ENCODE measurements at regions not wholly inside any gene's neighbourhood (a gene's known extent, or its start where the extent isn't known, plus 50 kb on each side); places are given as distances from the start of the nearest gene placed in this dataset.

- DNase-seq (no peak), ATAC-seq (no peak)
- 95% methylated on average over 24 of the region's 24 CpGs for WGBS
- Histone ChIP-seq H3K9me3 (ENCODE audit: control insufficient read depth, low read length) (no peaks in the 10 kb centered on the region), H3K27ac (ENCODE audit: low read length) (no peak overlapping the region), H3K4me3 (ENCODE audit: low read length) (no peak overlapping the region), H3K4me1 (ENCODE audit: control insufficient read depth, insufficient read depth, low read length) (no peaks in the 10 kb centered on the region), H3K27me3 (ENCODE audit: control insufficient read depth, insufficient read depth) (no peaks in the 10 kb centered on the region)
- intact Hi-C loops (cut with DNase I) = no loop called here
Measured at GRCh38 chr18:75158465-75159237, 50.3 kb downstream of the PTGR3 start.

- no peak overlapping the region for H3K27ac ChIP-seq (ENCODE audit: low read length)
- no peak for DNase-seq
- no peaks in the 10 kb centered on the region for H3K9me3 ChIP-seq (ENCODE audit: control insufficient read depth, low read length)
- H3K4me3 ChIP-seq (ENCODE audit: low read length) = no peak overlapping the region
- 99% methylated on average over 12 of the region's 12 CpGs for WGBS
- H3K27me3 ChIP-seq (ENCODE audit: control insufficient read depth, insufficient read depth) = no peaks in the 10 kb centered on the region
- no peak for ATAC-seq
- intact Hi-C loops (cut with DNase I) = no loop called here
- no peaks in the 10 kb centered on the region for H3K4me1 ChIP-seq (ENCODE audit: control insufficient read depth, insufficient read depth, low read length)
Measured at GRCh38 chr18:75157851-75158250, 51.1 kb downstream of the PTGR3 start.

GRCh38 chr18:75157381-75157780 lies 51.6 kb downstream of the PTGR3 start:
- DNase-seq (no peak), ATAC-seq (no peak)
- Histone ChIP-seq H3K9me3 (ENCODE audit: control insufficient read depth, low read length) (no peaks in the 10 kb centered on the region), H3K27ac (ENCODE audit: low read length) (no peak overlapping the region), H3K4me3 (ENCODE audit: low read length) (no peak overlapping the region), H3K4me1 (ENCODE audit: control insufficient read depth, insufficient read depth, low read length) (no peaks in the 10 kb centered on the region), H3K27me3 (ENCODE audit: control insufficient read depth, insufficient read depth) (no peaks in the 10 kb centered on the region)
- intact Hi-C loops (cut with DNase I) = no loop called here
- WGBS = 88% methylated on average over 12 of the region's 12 CpGs

- no peak for DNase-seq
- WGBS = 94% methylated on average over 5 of the region's 5 CpGs
- ATAC-seq = no peak
- Histone ChIP-seq H3K9me3 (ENCODE audit: control insufficient read depth, low read length) (no peaks in the 10 kb centered on the region), H3K4me1 (ENCODE audit: control insufficient read depth, insufficient read depth, low read length) (no peaks in the 10 kb centered on the region), H3K27ac (ENCODE audit: low read length) (no peak overlapping the region), H3K4me3 (ENCODE audit: low read length) (no peak overlapping the region), H3K27me3 (ENCODE audit: control insufficient read depth, insufficient read depth) (no peaks in the 10 kb centered on the region)
- intact Hi-C loops (cut with DNase I) = no loop called here
Measured at GRCh38 chr18:75156831-75157230, 52.1 kb downstream of the PTGR3 start.

GRCh38 chr18:75156139-75156750 lies 52.7 kb downstream of the PTGR3 start:
- no peak for ATAC-seq
- Histone ChIP-seq H3K9me3 (ENCODE audit: control insufficient read depth, low read length) (no peaks in the 10 kb centered on the region), H3K27me3 (ENCODE audit: control insufficient read depth, insufficient read depth) (no peaks in the 10 kb centered on the region), H3K4me1 (ENCODE audit: control insufficient read depth, insufficient read depth, low read length) (no peaks in the 10 kb centered on the region), H3K4me3 (ENCODE audit: low read length) (no peak overlapping the region), H3K27ac (ENCODE audit: low read length) (no peak overlapping the region)
- intact Hi-C loops (cut with DNase I) = no loop called here
- 94% methylated on average over 24 of the region's 24 CpGs for WGBS
- DNase-seq = no peak

GRCh38 chr18:75154997-75155396 lies 53.9 kb downstream of the PTGR3 start:
- intact Hi-C loops (cut with DNase I) = no loop called here
- WGBS = 95% methylated on average over 19 of the region's 19 CpGs
- no peak overlapping the region for H3K27ac ChIP-seq (ENCODE audit: low read length)
- no peak for DNase-seq
- H3K4me1 ChIP-seq (ENCODE audit: control insufficient read depth, insufficient read depth, low read length) = no peaks in the 10 kb centered on the region
- no peaks in the 10 kb centered on the region for H3K9me3 ChIP-seq (ENCODE audit: control insufficient read depth, low read length)
- no peak for ATAC-seq
- H3K27me3 ChIP-seq (ENCODE audit: control insufficient read depth, insufficient read depth) = no peaks in the 10 kb centered on the region
- no peak overlapping the region for H3K4me3 ChIP-seq (ENCODE audit: low read length)

- DNase-seq (no peak), ATAC-seq (no peak)
- Histone ChIP-seq H3K27me3 (ENCODE audit: control insufficient read depth, insufficient read depth) (no peaks in the 10 kb centered on the region), H3K4me3 (ENCODE audit: low read length) (no peak overlapping the region), H3K9me3 (ENCODE audit: control insufficient read depth, low read length) (no peaks in the 10 kb centered on the region), H3K4me1 (ENCODE audit: control insufficient read depth, insufficient read depth, low read length) (no peaks in the 10 kb centered on the region), H3K27ac (ENCODE audit: low read length) (no peak overlapping the region)
- WGBS = 96% methylated on average over 6 of the region's 6 CpGs
- intact Hi-C loops (cut with DNase I) = no loop called here
Measured at GRCh38 chr18:75154259-75154658, 54.7 kb downstream of the PTGR3 start.

GRCh38 chr18:75143851-75144250 lies 65.1 kb downstream of the PTGR3 start:
- no peak overlapping the region for H3K27ac ChIP-seq (ENCODE audit: low read length)
- no peaks in the 10 kb centered on the region for H3K9me3 ChIP-seq (ENCODE audit: control insufficient read depth, low read length)
- H3K4me3 ChIP-seq (ENCODE audit: low read length) = no peak overlapping the region
- no peaks in the 10 kb centered on the region for H3K4me1 ChIP-seq (ENCODE audit: control insufficient read depth, insufficient read depth, low read length)
- 92% methylated on average over 2 of the region's 2 CpGs for WGBS
- intact Hi-C loops (cut with DNase I) = no loop called here
- DNase-seq (no peak), ATAC-seq (no peak)
- H3K27me3 ChIP-seq (ENCODE audit: control insufficient read depth, insufficient read depth) = no peaks in the 10 kb centered on the region

- no peaks in the 10 kb centered on the region for H3K4me1 ChIP-seq (ENCODE audit: control insufficient read depth, insufficient read depth, low read length)
- DNase-seq = no peak
- intact Hi-C loops (cut with DNase I) = no loop called here
- no peaks in the 10 kb centered on the region for H3K27me3 ChIP-seq (ENCODE audit: control insufficient read depth, insufficient read depth)
- H3K9me3 ChIP-seq (ENCODE audit: control insufficient read depth, low read length) = no peaks in the 10 kb centered on the region
- no peak overlapping the region for H3K4me3 ChIP-seq (ENCODE audit: low read length)
- no peak overlapping the region for H3K27ac ChIP-seq (ENCODE audit: low read length)
- WGBS = 84% methylated on average over 10 of the region's 10 CpGs
- no peak for ATAC-seq
Measured at GRCh38 chr18:75142677-75143076, 66.3 kb downstream of the PTGR3 start.

GRCh38 chr18:75141734-75142133 lies 67.2 kb downstream of the PTGR3 start:
- intact Hi-C loops (cut with DNase I) = no loop called here
- WGBS = 94% methylated on average over 13 of the region's 13 CpGs
- DNase-seq (no peak), ATAC-seq (no peak)
- no peaks in the 10 kb centered on the region for H3K27me3 ChIP-seq (ENCODE audit: control insufficient read depth, insufficient read depth)
- H3K9me3 ChIP-seq (ENCODE audit: control insufficient read depth, low read length) = no peaks in the 10 kb centered on the region
- H3K4me3 ChIP-seq (ENCODE audit: low read length) = no peak overlapping the region
- no peaks in the 10 kb centered on the region for H3K4me1 ChIP-seq (ENCODE audit: control insufficient read depth, insufficient read depth, low read length)
- no peak overlapping the region for H3K27ac ChIP-seq (ENCODE audit: low read length)

- Histone ChIP-seq H3K9me3 (ENCODE audit: control insufficient read depth, low read length) (no peaks in the 10 kb centered on the region), H3K27me3 (ENCODE audit: control insufficient read depth, insufficient read depth) (no peaks in the 10 kb centered on the region), H3K4me1 (ENCODE audit: control insufficient read depth, insufficient read depth, low read length) (no peaks in the 10 kb centered on the region), H3K27ac (ENCODE audit: low read length) (no peak overlapping the region), H3K4me3 (ENCODE audit: low read length) (no peak overlapping the region)
- 86% methylated on average over 5 of the region's 5 CpGs for WGBS
- DNase-seq = no peak
- intact Hi-C loops (cut with DNase I) = no loop called here
- no peak for ATAC-seq
Measured at GRCh38 chr18:75141166-75141565, 67.8 kb downstream of the PTGR3 start.

Measured in right cardiac atrium (tissue), 5 donors.